IMR-90 (cell line): ENCODE measurements at regions not wholly inside any gene's neighbourhood (a gene's known extent, or its start where the extent isn't known, plus 50 kb on each side); places are given as distances from the start of the nearest gene placed in this dataset.

ENCODE experiments used
- BHLHE40 ChIP-seq: fragments of 150-350 bp; IDR thresholded peaks from 2 replicates; pipeline ENCODE4 v1.6.1; 2016; ENCODE audit warnings: mild to moderate bottlenecking, low read depth, low read length
- CEBPB ChIP-seq: IDR thresholded peaks from 2 replicates; pipeline ENCODE4 v1.6.1; 2012; ENCODE audit warnings: low read depth, low read length, improper control_type of control experiment
- CHD1 ChIP-seq: IDR thresholded peaks from 2 replicates; pipeline ENCODE4 v1.6.1; 2012; ENCODE audit warnings: low read depth, low read length, improper control_type of control experiment
- MAFK ChIP-seq: IDR thresholded peaks from 2 replicates; pipeline ENCODE4 v1.6.1; 2012; ENCODE audit warnings: low read depth, low read length, improper control_type of control experiment
- MAZ ChIP-seq: IDR thresholded peaks from 2 replicates; pipeline ENCODE4 v1.6.1; 2012; ENCODE audit warnings: low read depth, mild to moderate bottlenecking, low read length, improper control_type of control experiment, moderate library complexity, borderline replicate concordance
- MXI1 ChIP-seq: IDR thresholded peaks from 2 replicates; pipeline ENCODE4 v1.6.1; 2012; ENCODE audit warnings: low read depth, mild to moderate bottlenecking, low read length, moderate library complexity, borderline replicate concordance
- POLR2A ChIP-seq: IDR thresholded peaks from 2 replicates; pipeline ENCODE4 v1.6.1; 2012; ENCODE audit warnings: mild to moderate bottlenecking, low read depth, low read length
- RAD21 ChIP-seq: IDR thresholded peaks from 2 replicates; pipeline ENCODE4 v1.6.1; 2012; ENCODE audit warnings: low read length, improper control_type of control experiment
- RCOR1 ChIP-seq: IDR thresholded peaks from 2 replicates; pipeline ENCODE4 v1.6.1; 2012; ENCODE audit warnings: mild to moderate bottlenecking, low read length, improper control_type of control experiment; ENCODE audit not compliant: insufficient replicate concordance
- RFX5 ChIP-seq: IDR thresholded peaks from 2 replicates; pipeline ENCODE4 v1.8.0; 2012; ENCODE audit warnings: low read depth, mild to moderate bottlenecking, low read length, moderate library complexity
- SMC3 ChIP-seq: fragments of 150-350 bp; IDR thresholded peaks from 2 replicates; pipeline ENCODE4 v1.6.1; 2016; ENCODE audit warnings: low read depth, mild to moderate bottlenecking, antibody characterized with exemption, low read length, moderate library complexity
- TF ChIP-seq, protein P1 (sequence below): fragments of 150-350 bp; IDR thresholded peaks from 2 replicates; pipeline ENCODE4 v1.6.1; 2017; ENCODE audit warnings: mild to moderate bottlenecking, antibody characterized with exemption, low read length, low read depth
- TF ChIP-seq, protein P2 (sequence below): conservative IDR thresholded peaks from 2 replicates; pipeline ENCODE4 v1.5.1; 2012; ENCODE audit warnings: mild to moderate bottlenecking, low read depth, low read length, improper control_type of control experiment

DNA sequence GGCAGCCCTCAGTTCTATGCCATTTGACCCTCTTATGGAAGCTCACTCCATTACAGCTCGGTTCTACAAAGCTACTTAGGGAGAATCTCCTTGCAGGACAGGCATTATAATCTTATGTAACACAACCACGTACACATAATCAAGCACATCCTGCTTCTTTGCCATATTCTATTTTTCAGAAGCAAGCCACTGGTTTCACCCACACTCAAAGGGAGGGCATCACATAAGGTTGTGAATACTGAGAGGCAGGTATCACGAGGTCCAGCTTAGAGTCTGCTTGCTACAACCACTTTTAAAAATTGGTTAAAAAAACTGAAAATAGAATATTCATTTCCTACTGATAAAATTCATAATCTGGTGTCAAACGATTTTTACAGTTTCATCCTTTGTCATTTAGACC lies 589.2 kb downstream of the SLC16A7 start:
- TF ChIP-seq, protein P1, sequence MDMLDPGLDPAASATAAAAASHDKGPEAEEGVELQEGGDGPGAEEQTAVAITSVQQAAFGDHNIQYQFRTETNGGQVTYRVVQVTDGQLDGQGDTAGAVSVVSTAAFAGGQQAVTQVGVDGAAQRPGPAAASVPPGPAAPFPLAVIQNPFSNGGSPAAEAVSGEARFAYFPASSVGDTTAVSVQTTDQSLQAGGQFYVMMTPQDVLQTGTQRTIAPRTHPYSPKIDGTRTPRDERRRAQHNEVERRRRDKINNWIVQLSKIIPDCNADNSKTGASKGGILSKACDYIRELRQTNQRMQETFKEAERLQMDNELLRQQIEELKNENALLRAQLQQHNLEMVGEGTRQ: no peak
- TF ChIP-seq, protein P2, sequence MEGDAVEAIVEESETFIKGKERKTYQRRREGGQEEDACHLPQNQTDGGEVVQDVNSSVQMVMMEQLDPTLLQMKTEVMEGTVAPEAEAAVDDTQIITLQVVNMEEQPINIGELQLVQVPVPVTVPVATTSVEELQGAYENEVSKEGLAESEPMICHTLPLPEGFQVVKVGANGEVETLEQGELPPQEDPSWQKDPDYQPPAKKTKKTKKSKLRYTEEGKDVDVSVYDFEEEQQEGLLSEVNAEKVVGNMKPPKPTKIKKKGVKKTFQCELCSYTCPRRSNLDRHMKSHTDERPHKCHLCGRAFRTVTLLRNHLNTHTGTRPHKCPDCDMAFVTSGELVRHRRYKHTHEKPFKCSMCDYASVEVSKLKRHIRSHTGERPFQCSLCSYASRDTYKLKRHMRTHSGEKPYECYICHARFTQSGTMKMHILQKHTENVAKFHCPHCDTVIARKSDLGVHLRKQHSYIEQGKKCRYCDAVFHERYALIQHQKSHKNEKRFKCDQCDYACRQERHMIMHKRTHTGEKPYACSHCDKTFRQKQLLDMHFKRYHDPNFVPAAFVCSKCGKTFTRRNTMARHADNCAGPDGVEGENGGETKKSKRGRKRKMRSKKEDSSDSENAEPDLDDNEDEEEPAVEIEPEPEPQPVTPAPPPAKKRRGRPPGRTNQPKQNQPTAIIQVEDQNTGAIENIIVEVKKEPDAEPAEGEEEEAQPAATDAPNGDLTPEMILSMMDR: no peak
- no peak for TF ChIP-seq POLR2A
- no peak for TF ChIP-seq BHLHE40
- TF ChIP-seq CEBPB: no peak
- no peak for TF ChIP-seq MAFK
- TF ChIP-seq SMC3: no peak
- no peak for TF ChIP-seq MXI1
- no peak for TF ChIP-seq RCOR1
- TF ChIP-seq RFX5: no peak
- TF ChIP-seq CHD1: no peak
- no peak for TF ChIP-seq RAD21
- no peak for TF ChIP-seq MAZ
